Body of pancreas (tissue), 4 donors: ENCODE measurements at regions not wholly inside any gene's neighbourhood (a gene's known extent, or its start where the extent isn't known, plus 50 kb on each side); places are given as distances from the start of the nearest gene placed in this dataset.

Experiments used
- ATAC-seq: fragments of 150-250 bp; one replicate; pipeline ENCODE4 v1.9.1; 2016
- DNase-seq, 4 donors: peaks; one replicate each; pipeline ENCODE4 v3.0.0-alpha.2; 2019
- H3K27ac ChIP-seq, 4 donors: fragments of 200-600 bp; sonication (generic); 1 replicate in 3 of 4; 2 replicates in 1 of 4; pipeline versions ENCODE4 v1.5.1 to v1.6.1; 2016 to 2019; ENCODE audit warnings: mild to moderate bottlenecking in 1 of 4, mixed read lengths in 1 of 4, moderate library complexity in 1 of 4
- H3K27me3 ChIP-seq, 2 donors: fragments of 200-600 bp; sonication (generic); one replicate each; pipeline ENCODE4 v1.6.0; 2016; ENCODE audit warnings: mild to moderate bottlenecking in 1 of 2
- H3K36me3 ChIP-seq, 2 donors: fragments of 200-600 bp; sonication (generic); replicated peaks in 1 of 2; 2 replicates each; pipeline ENCODE4 v1.5.1; 2016; ENCODE audit warnings: low read depth in 2 of 2; ENCODE audit not compliant: insufficient read depth in 1 of 2
- H3K4me1 ChIP-seq: fragments of 200-600 bp; sonication (generic); one replicate; pipeline ENCODE4 v1.6.0; 2016
- H3K4me3 ChIP-seq, 2 donors: fragments of 200-600 bp; sonication (generic); 1 replicate in 1 of 2; 2 replicates in 1 of 2; pipeline ENCODE4 v1.5.1; 2016 to 2019
- H3K9me3 ChIP-seq, 3 donors: fragments of 200-600 bp; sonication (generic); 1 replicate in 2 of 3; 2 replicates in 1 of 3; pipeline ENCODE4 v1.5.1; 2016
- POLR2A ChIP-seq, 3 donors: fragments of 450-650 bp; IDR thresholded peaks; one replicate each; pipeline ENCODE4 v1.6.1; 2016; ENCODE audit warnings: antibody characterized with exemption in 3 of 3, mild to moderate bottlenecking in 2 of 3
- WGBS, 2 donors: methylation state at CpG; one replicate each; pipeline ENCODE4 v1.1.5; 2017; 5-methylcytosine and 5-hydroxymethylcytosine counted together
- intact Hi-C: fragments of 100-400 bp; cut with DNase I; formaldehyde crosslinking; loops from one replicate; pipeline ENCODE4 v1.15.1; 2023
- TF ChIP-seq, protein P1 (sequence below), 7 experiments: fragments of 450-650 bp in 4 of 7; fragments of 200-600 bp in 3 of 7; sonication (generic) in 3 of 7; IDR thresholded peaks; one replicate each; pipeline ENCODE4 v1.5.1; 2016 to 2019; ENCODE audit warnings: antibody characterized with exemption in 7 of 7

DNA sequence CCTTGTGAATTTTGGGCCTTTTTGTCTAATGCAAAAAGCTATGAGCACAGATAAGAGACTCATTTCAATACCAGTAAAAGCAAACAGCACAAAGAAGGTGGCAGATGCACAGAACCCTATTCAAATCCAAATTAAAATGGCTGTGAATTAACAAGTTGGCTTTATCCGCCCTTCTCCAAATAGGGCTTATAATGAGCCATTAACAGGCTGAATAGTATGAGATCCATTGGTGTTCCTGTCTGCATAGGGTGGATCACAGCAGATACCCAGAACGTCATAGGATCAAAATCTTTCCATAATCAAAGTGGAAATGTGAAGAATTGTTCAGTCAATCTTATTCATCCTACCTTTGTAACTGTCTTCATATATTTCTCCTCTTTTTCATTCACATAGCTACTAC, 282.4 kb upstream of the UMPS start:
- H3K27me3 ChIP-seq, result no peaks in the 10 kb centered on the region
- intact Hi-C loops, result no loop called here
- H3K36me3 ChIP-seq, result no peaks in the 10 kb centered on the region
- WGBS, 2 donors, result 67 to 76% methylated on average over 2 of the region's 2 CpGs
- H3K27ac ChIP-seq, result no peak overlapping the region
- DNase-seq (no peak), ATAC-seq (no peak)
- no peaks in the 10 kb centered on the region for H3K4me1 ChIP-seq
- H3K4me3 ChIP-seq, result no peak overlapping the region
- no peak for TF ChIP-seq POLR2A (IDR thresholded peaks at IDR 0.05)
- TF ChIP-seq, protein P1, sequence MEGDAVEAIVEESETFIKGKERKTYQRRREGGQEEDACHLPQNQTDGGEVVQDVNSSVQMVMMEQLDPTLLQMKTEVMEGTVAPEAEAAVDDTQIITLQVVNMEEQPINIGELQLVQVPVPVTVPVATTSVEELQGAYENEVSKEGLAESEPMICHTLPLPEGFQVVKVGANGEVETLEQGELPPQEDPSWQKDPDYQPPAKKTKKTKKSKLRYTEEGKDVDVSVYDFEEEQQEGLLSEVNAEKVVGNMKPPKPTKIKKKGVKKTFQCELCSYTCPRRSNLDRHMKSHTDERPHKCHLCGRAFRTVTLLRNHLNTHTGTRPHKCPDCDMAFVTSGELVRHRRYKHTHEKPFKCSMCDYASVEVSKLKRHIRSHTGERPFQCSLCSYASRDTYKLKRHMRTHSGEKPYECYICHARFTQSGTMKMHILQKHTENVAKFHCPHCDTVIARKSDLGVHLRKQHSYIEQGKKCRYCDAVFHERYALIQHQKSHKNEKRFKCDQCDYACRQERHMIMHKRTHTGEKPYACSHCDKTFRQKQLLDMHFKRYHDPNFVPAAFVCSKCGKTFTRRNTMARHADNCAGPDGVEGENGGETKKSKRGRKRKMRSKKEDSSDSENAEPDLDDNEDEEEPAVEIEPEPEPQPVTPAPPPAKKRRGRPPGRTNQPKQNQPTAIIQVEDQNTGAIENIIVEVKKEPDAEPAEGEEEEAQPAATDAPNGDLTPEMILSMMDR (IDR thresholded peaks at IDR 0.05), result no peak
- no peaks in the 10 kb centered on the region for H3K9me3 ChIP-seq

DNA sequence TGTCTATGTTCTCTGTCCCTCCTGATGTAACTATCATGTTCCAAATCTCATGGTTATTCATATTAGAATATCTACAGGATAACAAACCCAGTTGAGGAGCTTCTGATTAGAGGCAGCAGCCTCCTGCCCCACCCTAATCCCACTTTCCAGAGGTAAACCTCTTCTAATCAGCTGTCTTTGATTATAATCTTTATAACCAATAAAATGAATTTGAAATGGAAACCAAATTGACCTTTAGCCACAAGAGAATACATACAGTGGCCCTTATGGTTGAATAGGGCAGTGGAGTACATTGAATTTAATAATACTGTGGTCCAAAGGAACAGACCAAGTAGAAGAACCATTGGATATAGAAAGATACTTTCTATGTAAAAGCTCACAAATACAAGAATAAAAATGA, 281.3 kb upstream of the UMPS start:
- DNase-seq (no peak), ATAC-seq (no peak)
- intact Hi-C loops, result no loop called here
- H3K4me3 ChIP-seq, result no peak overlapping the region
- no peaks in the 10 kb centered on the region for H3K36me3 ChIP-seq
- H3K27me3 ChIP-seq, result no peaks in the 10 kb centered on the region
- H3K9me3 ChIP-seq, result no peaks in the 10 kb centered on the region
- H3K4me1 ChIP-seq, result no peaks in the 10 kb centered on the region
- H3K27ac ChIP-seq, result no peak overlapping the region
- TF ChIP-seq, protein P1 (IDR thresholded peaks at IDR 0.05), result no peak
- TF ChIP-seq POLR2A (IDR thresholded peaks at IDR 0.05), result no peak

DNA sequence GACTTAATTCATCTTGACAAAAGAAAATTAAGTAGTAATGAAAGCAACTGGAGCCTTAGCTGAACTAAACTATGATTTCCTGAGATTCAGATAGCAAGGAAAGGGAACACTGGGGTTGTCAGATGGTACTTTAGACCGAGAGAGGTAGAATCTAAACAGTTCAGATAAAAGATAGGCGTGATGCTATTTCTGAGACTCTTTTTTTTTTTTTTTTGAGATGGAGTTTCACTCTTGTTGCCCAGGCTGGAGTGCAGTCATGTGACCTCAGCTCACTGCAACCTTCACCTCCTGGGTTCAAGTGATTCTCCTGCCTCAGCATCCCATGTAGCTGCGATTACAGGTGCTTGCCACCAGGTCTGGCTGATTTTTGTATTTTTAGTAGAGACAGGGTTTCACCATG, 279.9 kb upstream of the UMPS start:
- intact Hi-C loops, result no loop called here
- no peaks in the 10 kb centered on the region for H3K36me3 ChIP-seq
- DNase-seq (no peak), ATAC-seq (no peak)
- no peaks in the 10 kb centered on the region for H3K9me3 ChIP-seq
- no peaks in the 10 kb centered on the region for H3K27me3 ChIP-seq
- no peak overlapping the region for H3K27ac ChIP-seq
- no peak overlapping the region for H3K4me3 ChIP-seq
- WGBS, 2 donors, result 94 to 97% methylated on average over 3 of the region's 3 CpGs
- TF ChIP-seq, protein P1 (IDR thresholded peaks at IDR 0.05), result no peak
- TF ChIP-seq POLR2A (IDR thresholded peaks at IDR 0.05), result no peak
- H3K4me1 ChIP-seq, result no peaks in the 10 kb centered on the region

DNA sequence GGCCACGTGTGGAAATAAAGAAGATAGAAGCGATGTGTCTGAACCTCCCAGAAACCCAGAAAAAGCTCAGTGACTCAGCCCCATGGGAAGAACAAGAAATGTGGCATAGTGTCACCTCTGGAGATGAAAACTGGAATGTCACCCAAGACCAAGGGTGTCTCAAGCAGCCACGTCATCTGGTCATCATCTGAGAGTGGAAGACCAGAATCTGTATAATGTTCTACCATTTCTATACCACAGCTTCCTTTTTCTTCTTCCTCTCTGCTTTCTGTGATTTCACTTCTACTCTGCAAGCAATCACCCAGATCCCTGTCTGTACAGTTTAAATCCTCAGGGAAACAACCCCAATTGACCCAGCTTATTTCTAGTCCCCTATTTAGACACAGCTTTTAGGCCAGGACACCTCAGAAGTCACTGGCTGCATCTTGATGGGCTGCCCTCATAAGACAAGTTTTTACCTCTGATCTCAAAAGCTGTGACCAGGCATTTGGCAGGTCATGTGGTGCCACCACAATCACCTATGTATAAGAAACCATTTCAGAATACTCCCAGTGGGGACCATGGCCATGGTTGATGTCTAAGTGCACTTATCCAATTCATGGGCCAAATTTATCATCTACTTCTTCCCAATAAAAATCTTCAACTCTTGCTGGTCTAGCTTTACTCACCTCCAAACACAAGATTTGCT, 278.5 kb upstream of the UMPS start:
- no peaks in the 10 kb centered on the region for H3K4me1 ChIP-seq
- no peaks in the 10 kb centered on the region for H3K27me3 ChIP-seq
- TF ChIP-seq, protein P1 (IDR thresholded peaks at IDR 0.05), result no peak
- TF ChIP-seq POLR2A (IDR thresholded peaks at IDR 0.05), result no peak
- intact Hi-C loops, result no loop called here
- no peaks in the 10 kb centered on the region for H3K9me3 ChIP-seq
- H3K4me3 ChIP-seq, result no peak overlapping the region
- WGBS, 2 donors, result 70 to 87% methylated on average over 3 of the region's 3 CpGs
- no peaks in the 10 kb centered on the region for H3K36me3 ChIP-seq
- DNase-seq, result no peak
- ATAC-seq, result no peak
- no peak overlapping the region for H3K27ac ChIP-seq

GRCh38 chr3:124453189-124453588, 277.1 kb upstream of the UMPS start:
- intact Hi-C loops, result no loop called here
- Histone ChIP-seq H3K36me3 (no peaks in the 10 kb centered on the region), H3K27ac (no peak overlapping the region), H3K27me3 (no peaks in the 10 kb centered on the region), H3K4me3 (no peak overlapping the region), H3K9me3 (no peaks in the 10 kb centered on the region), H3K4me1 (no peaks in the 10 kb centered on the region)
- no peak for ATAC-seq
- 80 to 90% methylated on average over 4 of the region's 4 CpGs for WGBS, 2 donors
- TF ChIP-seq, protein P1 (IDR thresholded peaks at IDR 0.05), result no peak
- no peak for DNase-seq
